ENCODE measurements at regions not wholly inside any gene's neighbourhood (a gene's known extent, or its start where the extent isn't known, plus 50 kb on each side); places are given as distances from the start of the nearest gene placed in this dataset.
"Not testable (repeated sequence)": the region's sequence is repeated elsewhere in the genome, so short reads cannot be mapped to it uniquely, and the experiment has no call there.

GRCh38 chr16:15266941-15267340 is 111.2 kb downstream of the NPIPA5 start:
- not testable (repeated sequence) for TF ChIP-seq JUND (IDR thresholded peaks at IDR 0.05); RAD21 (IDR thresholded peaks at IDR 0.05); FOXA1 (IDR thresholded peaks at IDR 0.05); YY1 (IDR thresholded peaks at IDR 0.05); TAF1 (conservative IDR thresholded peaks at IDR 0.05); REST (IDR thresholded peaks at IDR 0.05)
- TF ChIP-seq, protein P1, sequence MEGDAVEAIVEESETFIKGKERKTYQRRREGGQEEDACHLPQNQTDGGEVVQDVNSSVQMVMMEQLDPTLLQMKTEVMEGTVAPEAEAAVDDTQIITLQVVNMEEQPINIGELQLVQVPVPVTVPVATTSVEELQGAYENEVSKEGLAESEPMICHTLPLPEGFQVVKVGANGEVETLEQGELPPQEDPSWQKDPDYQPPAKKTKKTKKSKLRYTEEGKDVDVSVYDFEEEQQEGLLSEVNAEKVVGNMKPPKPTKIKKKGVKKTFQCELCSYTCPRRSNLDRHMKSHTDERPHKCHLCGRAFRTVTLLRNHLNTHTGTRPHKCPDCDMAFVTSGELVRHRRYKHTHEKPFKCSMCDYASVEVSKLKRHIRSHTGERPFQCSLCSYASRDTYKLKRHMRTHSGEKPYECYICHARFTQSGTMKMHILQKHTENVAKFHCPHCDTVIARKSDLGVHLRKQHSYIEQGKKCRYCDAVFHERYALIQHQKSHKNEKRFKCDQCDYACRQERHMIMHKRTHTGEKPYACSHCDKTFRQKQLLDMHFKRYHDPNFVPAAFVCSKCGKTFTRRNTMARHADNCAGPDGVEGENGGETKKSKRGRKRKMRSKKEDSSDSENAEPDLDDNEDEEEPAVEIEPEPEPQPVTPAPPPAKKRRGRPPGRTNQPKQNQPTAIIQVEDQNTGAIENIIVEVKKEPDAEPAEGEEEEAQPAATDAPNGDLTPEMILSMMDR (IDR thresholded peaks at IDR 0.05; ENCODE audit: low read depth, low read length, missing input control), result not testable (repeated sequence)
- TF ChIP-seq, protein P2, sequence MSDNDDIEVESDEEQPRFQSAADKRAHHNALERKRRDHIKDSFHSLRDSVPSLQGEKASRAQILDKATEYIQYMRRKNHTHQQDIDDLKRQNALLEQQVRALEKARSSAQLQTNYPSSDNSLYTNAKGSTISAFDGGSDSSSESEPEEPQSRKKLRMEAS (IDR thresholded peaks at IDR 0.05), result not testable (repeated sequence)

All from liver (tissue), 3 donors.